ENCODE measurements at regions not wholly inside any gene's neighbourhood (a gene's known extent, or its start where the extent isn't known, plus 50 kb on each side); places are given as distances from the start of the nearest gene placed in this dataset.
"Not testable (repeated sequence)": the region's sequence is repeated elsewhere in the genome, so short reads cannot be mapped to it uniquely, and the experiment has no call there.

DNA sequence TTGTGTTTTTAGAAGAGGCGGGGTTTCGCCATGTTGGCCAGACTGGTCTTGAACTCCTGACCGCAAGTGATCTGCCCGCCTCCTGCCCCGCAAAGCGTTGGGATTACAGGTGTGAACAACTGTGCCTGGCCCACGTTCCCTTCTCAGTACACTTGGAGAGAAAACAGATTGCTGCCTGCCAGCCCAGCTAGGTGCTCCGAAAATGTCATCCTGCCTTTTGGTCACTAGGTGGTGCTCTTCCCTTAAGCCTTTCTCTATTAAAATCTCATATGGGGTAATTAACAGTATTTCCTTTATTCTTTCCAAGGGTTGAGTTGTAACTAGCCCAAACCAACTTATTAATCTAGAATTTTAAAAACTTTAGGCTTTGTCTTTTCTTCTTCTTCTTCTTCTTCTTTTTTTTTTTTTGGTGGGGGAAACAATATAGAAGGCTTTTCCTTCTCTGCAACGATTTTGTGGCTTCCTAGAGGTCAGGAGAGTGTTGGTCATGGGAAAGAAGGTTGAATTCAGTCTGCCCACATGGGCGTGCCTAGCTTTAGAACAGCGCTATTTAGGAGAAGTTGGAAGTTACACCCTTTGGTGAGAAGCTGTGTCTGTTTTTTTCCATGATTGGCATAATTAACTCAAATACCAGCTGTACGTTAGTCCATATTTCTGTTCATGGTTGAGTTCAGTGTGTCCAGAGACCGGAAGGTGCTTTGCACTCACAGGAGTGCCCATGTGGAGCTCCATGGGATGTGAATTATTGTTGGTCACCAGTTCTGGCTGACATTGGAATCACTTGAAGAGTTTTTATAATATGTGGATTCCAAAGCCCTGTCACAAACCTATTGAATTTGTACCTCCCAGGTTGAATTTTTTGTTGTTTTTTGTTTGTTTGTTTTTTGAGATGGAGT, 110.1 kb downstream of the LAT start:
- H3K36me3 Mint-ChIP-seq; H3K4me1 ChIP-seq (ENCODE audit: control insufficient read depth in 2 of 2, insufficient read depth in 2 of 2, low read length in 2 of 2); CTCF ChIA-PET; H3K27ac ChIP-seq (ENCODE audit: low read depth, low read length); H3K4me1 Mint-ChIP-seq; H3K27me3 ChIP-seq (ENCODE audit: control insufficient read depth in 2 of 2, insufficient read depth in 2 of 2, low read length in 2 of 2); H3K9me3 Mint-ChIP-seq; H3K4me3 Mint-ChIP-seq; intact Hi-C loops (cut with micrococcal nuclease); H3K27me3 Mint-ChIP-seq; POLR2A ChIA-PET; H3K36me3 ChIP-seq (ENCODE audit: control insufficient read depth in 2 of 3, insufficient read depth in 3 of 3, low read length in 3 of 3); H3K4me3 ChIP-seq (ENCODE audit: low read length); H3K9me3 ChIP-seq (ENCODE audit: control insufficient read depth in 2 of 3, low read length in 3 of 3): not testable (repeated sequence)
- H3K27ac Mint-ChIP-seq = peak overlapping the region in 2 of 9 donors; percentile 20 to 37
- ATAC-seq = peak; percentile 91
- DNase-seq = peak in 3 of 9 donors; percentile 2 to 34 (median 9)

DNA sequence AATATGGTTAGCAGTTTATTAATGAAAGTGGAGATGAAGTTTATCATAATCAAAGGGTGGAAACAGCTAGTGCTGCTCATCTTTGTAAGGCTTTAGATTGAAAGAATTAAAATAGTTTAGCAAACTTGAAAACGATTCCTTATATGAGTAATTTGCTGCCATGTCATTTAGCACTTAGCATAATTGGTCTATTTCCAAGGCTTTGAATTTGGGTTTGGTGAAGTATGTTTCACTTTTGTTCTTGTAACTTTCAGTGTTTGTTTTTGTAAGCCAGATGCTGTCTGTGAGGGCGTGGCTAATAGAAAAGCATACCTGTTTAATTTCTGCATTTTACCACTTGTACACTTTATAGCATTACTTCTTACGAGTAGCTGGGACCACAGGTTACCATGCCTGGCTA, 109.5 kb downstream of the LAT start:
- peak overlapping the region in 2 of 9 donors; percentile 20 to 37 for H3K27ac Mint-ChIP-seq
- H3K36me3 ChIP-seq (ENCODE audit: control insufficient read depth in 2 of 3, insufficient read depth in 3 of 3, low read length in 3 of 3); intact Hi-C loops (cut with micrococcal nuclease); H3K4me3 ChIP-seq (ENCODE audit: low read length); H3K9me3 ChIP-seq (ENCODE audit: control insufficient read depth in 2 of 3, low read length in 3 of 3); POLR2A ChIA-PET; H3K4me1 Mint-ChIP-seq; H3K27me3 ChIP-seq (ENCODE audit: control insufficient read depth in 2 of 2, insufficient read depth in 2 of 2, low read length in 2 of 2); H3K27me3 Mint-ChIP-seq; CTCF ChIA-PET; H3K9me3 Mint-ChIP-seq; H3K4me1 ChIP-seq (ENCODE audit: control insufficient read depth in 2 of 2, insufficient read depth in 2 of 2, low read length in 2 of 2); H3K27ac ChIP-seq (ENCODE audit: low read depth, low read length); H3K4me3 Mint-ChIP-seq; H3K36me3 Mint-ChIP-seq: not testable (repeated sequence)
- ATAC-seq = peak; percentile 33
- DNase-seq = peak in 3 of 9 donors; percentile 8 to 34 (median 34)

DNA sequence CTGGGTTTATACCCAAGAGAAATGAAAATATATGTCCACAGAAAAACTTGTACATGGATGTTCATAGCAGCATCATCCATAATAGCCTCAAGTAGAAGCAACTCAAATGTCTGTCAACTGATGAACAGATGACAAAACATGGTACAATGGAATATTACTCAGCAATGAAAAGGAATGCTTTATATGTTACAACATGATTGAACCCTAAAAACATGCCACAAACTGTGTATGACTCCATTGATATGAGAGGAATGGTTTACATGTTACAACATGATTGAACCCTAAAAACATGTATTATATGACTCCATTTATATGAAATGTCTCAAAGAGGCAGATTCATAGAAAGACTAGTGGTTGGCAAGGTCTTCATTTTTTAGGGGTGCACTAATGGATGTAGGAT, 104.8 kb downstream of the LAT start:
- H3K27me3 ChIP-seq (ENCODE audit: control insufficient read depth in 2 of 2, insufficient read depth in 2 of 2, low read length in 2 of 2); H3K9me3 ChIP-seq (ENCODE audit: control insufficient read depth in 2 of 3, low read length in 3 of 3); H3K9me3 Mint-ChIP-seq; CTCF ChIA-PET; H3K36me3 ChIP-seq (ENCODE audit: control insufficient read depth in 2 of 3, insufficient read depth in 3 of 3, low read length in 3 of 3); H3K27me3 Mint-ChIP-seq; DNase-seq; ATAC-seq; H3K4me1 ChIP-seq (ENCODE audit: control insufficient read depth in 2 of 2, insufficient read depth in 2 of 2, low read length in 2 of 2); H3K4me1 Mint-ChIP-seq; intact Hi-C loops (cut with micrococcal nuclease); H3K27ac Mint-ChIP-seq; H3K4me3 ChIP-seq (ENCODE audit: low read length); H3K4me3 Mint-ChIP-seq; POLR2A ChIA-PET; H3K27ac ChIP-seq (ENCODE audit: low read depth, low read length): not testable (repeated sequence)
- H3K36me3 Mint-ChIP-seq = peaks cover 0 to 11% (median 3%) of the 10 kb centered on the region in 5 donors

DNA sequence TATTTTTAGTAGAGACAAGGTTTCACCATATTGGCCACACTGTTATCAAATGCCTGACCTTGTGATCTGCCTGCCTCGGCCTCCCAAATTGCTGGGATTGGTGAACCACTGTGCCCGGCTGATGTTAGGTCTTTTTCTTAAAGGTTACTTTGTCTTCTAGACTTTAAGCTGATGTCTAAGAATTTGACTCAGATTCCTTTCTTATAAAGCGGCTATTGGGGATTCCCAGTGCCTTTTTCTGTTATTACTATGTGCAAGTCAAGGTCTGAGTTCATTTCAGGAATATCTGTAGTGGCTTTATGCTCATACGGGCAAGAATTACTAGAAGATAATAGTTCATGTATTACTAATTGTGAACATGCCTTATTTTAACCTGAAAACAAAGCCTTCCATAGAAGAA, 102.8 kb downstream of the LAT start:
- H3K4me3 ChIP-seq (ENCODE audit: low read length); H3K27me3 ChIP-seq (ENCODE audit: control insufficient read depth in 2 of 2, insufficient read depth in 2 of 2, low read length in 2 of 2); H3K4me3 Mint-ChIP-seq; H3K9me3 Mint-ChIP-seq; DNase-seq; H3K27ac Mint-ChIP-seq; CTCF ChIA-PET; H3K36me3 ChIP-seq (ENCODE audit: control insufficient read depth in 2 of 3, insufficient read depth in 3 of 3, low read length in 3 of 3); POLR2A ChIA-PET; H3K27ac ChIP-seq (ENCODE audit: low read depth, low read length); H3K27me3 Mint-ChIP-seq; intact Hi-C loops (cut with micrococcal nuclease); H3K9me3 ChIP-seq (ENCODE audit: control insufficient read depth in 2 of 3, low read length in 3 of 3); H3K4me1 Mint-ChIP-seq; ATAC-seq; H3K4me1 ChIP-seq (ENCODE audit: control insufficient read depth in 2 of 2, insufficient read depth in 2 of 2, low read length in 2 of 2): not testable (repeated sequence)
- peaks cover 0 to 11% (median 3%) of the 10 kb centered on the region in 5 donors for H3K36me3 Mint-ChIP-seq

DNA sequence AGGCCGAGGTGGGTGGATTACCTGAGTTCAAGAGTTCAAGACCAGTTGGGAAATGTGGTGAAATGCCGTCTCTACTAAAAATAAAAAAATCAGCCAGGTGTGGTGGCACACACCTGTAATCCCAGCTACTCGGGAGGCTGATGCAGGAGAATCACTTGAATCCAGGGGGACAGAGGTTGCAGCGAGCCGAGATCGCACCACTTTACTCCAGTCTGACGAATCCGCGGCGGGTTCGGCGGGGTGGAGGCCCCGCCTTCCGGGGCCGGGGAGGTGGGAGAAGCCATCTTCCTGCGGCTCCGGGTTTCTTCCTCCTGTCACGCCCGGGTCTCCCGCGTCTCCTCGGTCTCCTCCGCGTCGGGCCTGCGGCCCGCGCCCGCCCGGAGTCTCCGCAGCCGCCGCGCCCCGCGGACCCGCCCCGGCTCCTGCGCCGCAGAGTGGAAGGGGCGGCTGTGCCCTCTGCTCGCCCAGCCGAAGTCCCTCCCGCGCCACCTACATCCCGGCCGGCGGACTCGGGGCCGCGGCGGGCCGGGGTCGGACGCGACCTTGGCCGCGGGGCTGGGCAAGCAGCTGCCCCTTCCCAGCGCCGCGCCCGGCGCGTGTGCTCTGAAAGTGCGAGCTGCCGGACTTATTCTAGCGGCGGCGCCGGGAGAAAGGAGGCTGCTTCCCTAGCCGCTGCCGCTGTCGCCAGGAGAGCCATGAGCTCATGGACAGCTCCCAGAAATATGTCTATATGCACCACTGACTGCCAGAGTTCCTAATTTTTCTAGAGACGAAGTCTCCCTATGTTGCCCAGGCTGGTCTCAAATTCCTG, 97.2 kb downstream of the LAT start:
- H3K4me1 Mint-ChIP-seq; H3K36me3 ChIP-seq (ENCODE audit: control insufficient read depth in 2 of 3, insufficient read depth in 3 of 3, low read length in 3 of 3); H3K36me3 Mint-ChIP-seq; H3K27me3 Mint-ChIP-seq; H3K4me3 ChIP-seq (ENCODE audit: low read length); H3K9me3 ChIP-seq (ENCODE audit: control insufficient read depth in 2 of 3, low read length in 3 of 3); H3K27me3 ChIP-seq (ENCODE audit: control insufficient read depth in 2 of 2, insufficient read depth in 2 of 2, low read length in 2 of 2); CTCF ChIA-PET; H3K4me1 ChIP-seq (ENCODE audit: control insufficient read depth in 2 of 2, insufficient read depth in 2 of 2, low read length in 2 of 2); intact Hi-C loops (cut with micrococcal nuclease); H3K9me3 Mint-ChIP-seq: not testable (repeated sequence)
- POLR2A ChIA-PET = interaction anchor here (0.7 kb wide), 1 partner anchor 124 kb away, joined by 3 read pairs; no protein-coding TSS in a partner anchor
- peak in 6 of 9 donors; percentile 18 to 40 (median 33) for DNase-seq
- Mint-ChIP-seq H3K4me3 (peak overlapping the region; percentile 72 to 92 (median 86)), H3K27ac (peak overlapping the region in 7 of 9 donors; percentile 71 to 94 (median 86))
- peak; percentile 87 for ATAC-seq
- H3K27ac ChIP-seq (ENCODE audit: low read depth, low read length) = peak overlapping the region; percentile 60

DNA sequence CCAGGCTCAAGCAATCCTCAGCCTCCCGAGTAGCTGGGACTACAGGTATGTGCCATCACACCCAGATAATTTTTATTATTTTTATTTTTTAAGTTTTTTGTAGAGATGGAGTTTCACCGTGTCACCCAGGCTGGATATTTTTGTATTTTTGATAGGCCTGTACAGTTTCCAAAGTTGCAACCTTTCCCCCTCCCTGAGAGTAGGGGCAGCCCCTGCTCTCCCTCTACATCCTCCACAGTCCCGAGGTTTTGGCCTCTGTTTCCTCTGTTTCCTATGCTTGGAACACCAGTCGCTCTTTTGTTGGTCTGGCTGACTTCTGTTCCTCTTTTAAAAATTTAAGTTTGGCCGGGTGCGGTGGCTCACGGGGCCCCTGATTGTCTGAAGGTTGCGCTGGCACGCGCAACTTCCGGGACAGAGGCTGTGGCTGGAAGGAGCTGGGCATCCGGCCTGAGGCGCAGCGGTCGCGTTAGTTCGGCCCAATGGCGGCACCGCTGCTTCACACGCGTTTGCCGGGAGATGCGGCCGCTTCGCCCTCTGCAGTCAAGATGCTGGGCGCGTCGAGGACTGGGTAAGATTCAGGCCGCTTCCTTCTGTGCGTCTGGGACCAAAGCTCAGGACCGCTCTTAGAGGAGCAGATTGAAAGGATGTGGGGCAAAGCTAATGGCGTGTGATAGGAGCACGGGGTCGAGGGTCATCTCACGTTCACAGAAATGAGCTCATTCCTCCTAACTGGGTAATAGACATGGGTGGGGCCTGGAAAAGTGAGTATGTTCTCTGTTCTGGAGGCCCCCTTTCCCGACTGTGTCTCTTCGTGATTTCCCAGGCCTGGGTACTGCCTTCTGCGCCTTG, 89.9 kb downstream of the LAT start:
- H3K4me1 ChIP-seq (ENCODE audit: control insufficient read depth in 2 of 2, insufficient read depth in 2 of 2, low read length in 2 of 2); H3K27me3 Mint-ChIP-seq; intact Hi-C loops (cut with micrococcal nuclease); H3K27me3 ChIP-seq (ENCODE audit: control insufficient read depth in 2 of 2, insufficient read depth in 2 of 2, low read length in 2 of 2); H3K36me3 Mint-ChIP-seq; H3K9me3 ChIP-seq (ENCODE audit: control insufficient read depth in 2 of 3, low read length in 3 of 3); H3K9me3 Mint-ChIP-seq; H3K36me3 ChIP-seq (ENCODE audit: control insufficient read depth in 2 of 3, insufficient read depth in 3 of 3, low read length in 3 of 3): not testable (repeated sequence)
- DNase-seq = peak; percentile 4 to 43 (median 30)
- Mint-ChIP-seq H3K4me1 (peaks cover 9 to 37% (median 24%) of the 10 kb centered on the region in 7 donors), H3K27ac (peak overlapping the region; percentile 95 to 99 (median 97)), H3K4me3 (peak overlapping the region; percentile 86 to 94 (median 89))
- ATAC-seq = peak; percentile 92
- Histone ChIP-seq H3K4me3 (ENCODE audit: low read length) (peak overlapping the region; percentile 43), H3K27ac (ENCODE audit: low read depth, low read length) (peak overlapping the region; percentile 64)
- CTCF ChIA-PET = interaction anchor here (0.8 kb wide), 1 partner anchor 87 kb away, joined by 4 read pairs; no protein-coding TSS in a partner anchor
- POLR2A ChIA-PET = interaction anchor here (1.0 to 2.7 kb wide), 3 partner anchors 87 to 252 kb away, joined by 3 to 10 read pairs (median 3); partner anchors contain the start of gene ATXN2L

All from naive thymus-derived CD4-positive, alpha-beta T cell (primary cell).